ENCODE measurements at regions not wholly inside any gene's neighbourhood (a gene's known extent, or its start where the extent isn't known, plus 50 kb on each side); places are given as distances from the start of the nearest gene placed in this dataset.

GRCh38 chr18:31230495-31230894 is 67.8 kb upstream of the DSC1 start:
- TF ChIP-seq, protein P1, sequence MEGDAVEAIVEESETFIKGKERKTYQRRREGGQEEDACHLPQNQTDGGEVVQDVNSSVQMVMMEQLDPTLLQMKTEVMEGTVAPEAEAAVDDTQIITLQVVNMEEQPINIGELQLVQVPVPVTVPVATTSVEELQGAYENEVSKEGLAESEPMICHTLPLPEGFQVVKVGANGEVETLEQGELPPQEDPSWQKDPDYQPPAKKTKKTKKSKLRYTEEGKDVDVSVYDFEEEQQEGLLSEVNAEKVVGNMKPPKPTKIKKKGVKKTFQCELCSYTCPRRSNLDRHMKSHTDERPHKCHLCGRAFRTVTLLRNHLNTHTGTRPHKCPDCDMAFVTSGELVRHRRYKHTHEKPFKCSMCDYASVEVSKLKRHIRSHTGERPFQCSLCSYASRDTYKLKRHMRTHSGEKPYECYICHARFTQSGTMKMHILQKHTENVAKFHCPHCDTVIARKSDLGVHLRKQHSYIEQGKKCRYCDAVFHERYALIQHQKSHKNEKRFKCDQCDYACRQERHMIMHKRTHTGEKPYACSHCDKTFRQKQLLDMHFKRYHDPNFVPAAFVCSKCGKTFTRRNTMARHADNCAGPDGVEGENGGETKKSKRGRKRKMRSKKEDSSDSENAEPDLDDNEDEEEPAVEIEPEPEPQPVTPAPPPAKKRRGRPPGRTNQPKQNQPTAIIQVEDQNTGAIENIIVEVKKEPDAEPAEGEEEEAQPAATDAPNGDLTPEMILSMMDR (conservative IDR thresholded peaks at IDR 0.05; ENCODE audit: low read depth in 2 of 2), result no peak
- no peak for TF ChIP-seq EZH2 (IDR thresholded peaks at IDR 0.05; ENCODE audit: low read depth, unreplicated experiment)
- no peak for TF ChIP-seq POLR2AphosphoS5 (IDR thresholded peaks at IDR 0.05; ENCODE audit: low read depth)
- no peak for TF ChIP-seq ZNF331 (CRISPR knock-in tag; IDR thresholded peaks at IDR 0.05; ENCODE audit: low read depth)
- TF ChIP-seq EZH2phosphoT487 (IDR thresholded peaks at IDR 0.05; ENCODE audit: unreplicated experiment), result no peak
- TF ChIP-seq REST (IDR thresholded peaks at IDR 0.05; ENCODE audit: unreplicated experiment), result no peak
- no peak for TF ChIP-seq STAT1 (IDR thresholded peaks at IDR 0.05; ENCODE audit: unreplicated experiment)
- TF ChIP-seq CREB1 (CRISPR knock-in tag; IDR thresholded peaks at IDR 0.05; ENCODE audit: low read depth), result no peak
- no peak for TF ChIP-seq JUNB (IDR thresholded peaks at IDR 0.05; ENCODE audit: unreplicated experiment)
- TF ChIP-seq ETS1 (IDR thresholded peaks at IDR 0.05), result no peak
- TF ChIP-seq NANOG (IDR thresholded peaks at IDR 0.05; ENCODE audit: borderline replicate concordance), result no peak
- no peak for TF ChIP-seq ZNF114 (CRISPR knock-in tag; IDR thresholded peaks at IDR 0.05)
